Gastroesophageal sphincter (tissue), 3 donors: ENCODE measurements at regions not wholly inside any gene's neighbourhood (a gene's known extent, or its start where the extent isn't known, plus 50 kb on each side); places are given as distances from the start of the nearest gene placed in this dataset.

Experiments
- CTCF ChIP-seq, 4 experiments: fragments of 200-600 bp in 2 of 4; fragments of 450-650 bp in 2 of 4; sonication (generic) in 1 of 4; IDR thresholded peaks; one replicate each; pipeline ENCODE4 v1.5.1; 2017 to 2019; ENCODE audit warnings: antibody characterized with exemption in 4 of 4, mild to moderate bottlenecking in 2 of 4, moderate library complexity in 2 of 4
- EP300 ChIP-seq: sonication (generic); formaldehyde crosslinking; IDR thresholded peaks from one replicate; pipeline ENCODE4 v1.6.1; 2017; ENCODE audit warnings: antibody characterized with exemption, mild to moderate bottlenecking
- POLR2A ChIP-seq, 2 donors: fragments of 450-650 bp; IDR thresholded peaks; one replicate each; pipeline ENCODE4 v1.6.1; 2017; ENCODE audit warnings: antibody characterized with exemption in 2 of 2, mild to moderate bottlenecking in 2 of 2, moderate library complexity in 1 of 2
- POLR2AphosphoS5 ChIP-seq: sonication (generic); formaldehyde crosslinking; IDR thresholded peaks from one replicate; pipeline ENCODE4 v1.6.1; 2017; ENCODE audit warnings: antibody characterized with exemption

GRCh38 chr17:72397687-72398086, 276.9 kb downstream of the SOX9 start:
- no peak for TF ChIP-seq CTCF (IDR thresholded peaks at IDR 0.05)
- TF ChIP-seq POLR2AphosphoS5: no peak
- TF ChIP-seq POLR2A (IDR thresholded peaks at IDR 0.05): no peak
- no peak for TF ChIP-seq EP300
